ENCODE measurements at regions not wholly inside any gene's neighbourhood (a gene's known extent, or its start where the extent isn't known, plus 50 kb on each side); places are given as distances from the start of the nearest gene placed in this dataset.

GRCh38 chr5:2442496-2443354 is 308.8 kb downstream of the IRX2 start:
- DNase-seq (ENCODE audit: low read depth in 2 of 2) = no peak

DNA sequence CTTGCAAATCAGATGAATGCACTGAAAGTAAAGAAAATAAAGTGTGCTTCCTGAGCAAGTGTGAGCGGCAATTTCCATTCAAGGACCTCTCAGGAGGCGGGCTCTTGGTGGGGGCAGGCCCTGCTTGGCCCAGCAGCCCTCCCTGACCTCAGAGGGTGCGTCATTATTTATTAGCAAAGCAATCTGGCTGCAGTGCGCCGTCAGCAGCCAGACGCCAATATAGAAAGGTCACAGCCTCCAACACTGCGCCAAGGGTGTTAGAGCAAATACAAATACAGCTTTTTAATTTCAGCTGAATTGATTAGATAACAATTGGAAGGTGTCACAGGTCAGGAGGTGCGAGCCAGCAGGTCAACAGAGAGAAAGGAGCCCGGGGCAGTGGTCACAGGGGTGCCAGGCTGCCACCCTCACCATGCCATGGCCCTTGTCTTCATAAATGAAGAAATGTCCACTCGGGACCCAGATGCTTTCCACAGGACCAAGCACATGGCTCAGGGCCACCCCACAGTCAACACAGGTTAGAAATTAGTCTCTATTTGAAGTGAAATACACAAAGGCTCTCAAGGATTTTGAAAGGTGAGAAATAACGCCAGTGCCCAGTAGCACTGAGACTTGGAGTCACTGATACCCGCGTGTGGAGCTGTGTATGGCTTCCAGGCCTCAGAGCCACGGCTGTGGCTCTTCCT is 309.8 kb downstream of the IRX2 start:
- no peak for DNase-seq (ENCODE audit: low read depth in 2 of 2)

DNA sequence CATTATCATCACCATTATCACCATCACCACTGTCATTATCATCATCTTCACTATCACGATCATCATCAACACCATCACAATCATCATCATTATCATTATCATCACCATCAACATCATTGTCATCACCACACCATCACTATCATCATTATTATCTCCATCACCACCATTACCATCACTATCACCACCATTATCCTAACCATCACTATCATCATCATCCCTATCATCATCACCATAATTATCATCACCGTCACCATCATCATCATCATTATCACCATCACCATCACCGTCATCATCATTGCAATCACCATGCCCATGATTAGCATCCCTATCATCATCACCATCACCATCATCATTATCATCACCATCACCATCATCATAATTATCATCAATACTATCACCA is 311.9 kb downstream of the IRX2 start:
- DNase-seq (ENCODE audit: low read depth in 2 of 2) = no peak

- no peak for DNase-seq (ENCODE audit: low read depth in 2 of 2)
These were observed 318.4 kb downstream of the IRX2 start for GRCh38 chr5:2433086-2433485.

GRCh38 chr5:2432076-2432920 is 319.2 kb downstream of the IRX2 start:
- DNase-seq (ENCODE audit: low read depth in 2 of 2) = no peak

- DNase-seq (ENCODE audit: low read depth in 2 of 2) = no peak
These were observed 320.9 kb downstream of the IRX2 start for GRCh38 chr5:2430606-2431005.

DNA sequence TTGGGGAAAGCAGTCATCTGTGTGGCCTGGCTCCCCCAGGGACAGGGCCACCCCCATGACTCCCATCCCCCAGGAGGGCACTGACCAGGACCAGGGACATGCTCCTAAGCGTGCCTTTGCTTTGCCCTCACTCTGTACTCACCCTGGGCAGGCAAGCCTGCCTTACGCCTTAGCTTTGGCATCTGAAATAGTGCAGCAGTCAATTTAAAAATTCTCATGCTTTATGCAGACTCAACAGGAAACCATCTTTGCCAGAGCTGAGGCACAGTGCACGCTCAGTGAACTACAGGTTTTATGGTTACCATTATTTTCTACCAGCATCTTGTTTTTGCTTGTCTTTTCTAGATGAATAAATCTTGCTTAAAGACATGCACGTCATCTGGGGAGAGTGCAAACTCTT is 323.5 kb downstream of the IRX2 start:
- no peak for DNase-seq (ENCODE audit: low read depth in 2 of 2)

DNA sequence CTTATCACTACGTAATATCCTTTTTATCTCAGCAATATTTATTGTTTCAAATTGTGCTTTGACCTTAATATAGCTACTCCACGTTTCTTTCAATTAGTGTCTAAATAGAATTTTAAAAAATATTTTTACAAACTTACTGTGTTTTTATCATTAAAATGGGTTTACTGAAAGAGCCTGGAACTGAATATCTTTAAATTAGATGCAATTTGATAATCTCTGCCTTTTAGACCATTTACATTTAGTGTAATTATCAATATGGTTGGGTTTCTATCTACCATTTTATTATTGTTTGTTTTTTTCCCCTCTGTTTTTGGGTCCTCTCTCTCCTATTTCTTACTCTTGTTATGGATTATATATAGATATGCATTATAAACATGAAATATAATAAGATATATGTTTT is 327.8 kb downstream of the IRX2 start:
- no peak for DNase-seq (ENCODE audit: low read depth in 2 of 2)

- no peak for DNase-seq (ENCODE audit: low read depth in 2 of 2)
These were observed 334.2 kb downstream of the IRX2 start for GRCh38 chr5:2417301-2417700.

DNA sequence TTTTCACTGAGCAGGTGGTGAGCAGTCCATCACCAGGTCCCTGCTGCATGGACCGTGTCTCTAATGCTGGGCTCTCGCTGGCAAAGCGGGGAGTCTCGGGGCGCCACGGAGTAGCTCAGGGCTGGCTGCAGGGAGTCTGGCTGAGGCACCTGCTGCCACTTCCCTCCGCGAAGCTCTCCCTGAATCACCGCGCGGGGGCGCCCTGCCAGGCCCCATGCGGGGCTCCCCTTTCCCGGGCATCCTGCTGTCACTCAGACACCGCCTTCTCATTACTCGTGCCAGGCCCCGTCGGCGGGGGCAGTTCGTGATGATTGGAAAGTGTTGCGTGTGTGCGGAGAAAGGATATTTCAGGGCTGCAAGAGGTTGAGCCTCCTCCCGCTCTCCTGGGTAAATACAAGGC is 335.8 kb downstream of the IRX2 start:
- no peak for DNase-seq (ENCODE audit: low read depth in 2 of 2)

DNA sequence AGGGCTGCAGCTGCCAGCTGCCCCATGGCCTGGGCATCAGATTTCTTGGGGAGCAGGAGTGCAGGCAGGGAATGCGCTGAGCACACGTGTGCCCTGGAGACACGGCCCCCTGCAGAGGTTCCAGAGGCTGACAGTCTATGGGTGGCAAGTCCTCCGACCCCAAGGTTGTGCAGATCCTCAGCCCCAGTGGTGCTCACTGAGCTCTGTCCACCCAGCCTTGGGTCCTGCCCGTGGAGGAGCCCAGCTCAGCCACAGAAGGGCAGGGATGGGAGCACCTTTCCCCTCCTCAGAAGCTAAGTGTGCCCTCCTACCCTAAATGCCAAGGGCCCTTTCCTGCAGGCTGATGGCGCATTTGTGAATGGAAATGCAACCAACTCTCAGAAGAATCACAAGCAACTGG is 341.0 kb downstream of the IRX2 start:
- DNase-seq (ENCODE audit: low read depth in 2 of 2) = no peak

DNA sequence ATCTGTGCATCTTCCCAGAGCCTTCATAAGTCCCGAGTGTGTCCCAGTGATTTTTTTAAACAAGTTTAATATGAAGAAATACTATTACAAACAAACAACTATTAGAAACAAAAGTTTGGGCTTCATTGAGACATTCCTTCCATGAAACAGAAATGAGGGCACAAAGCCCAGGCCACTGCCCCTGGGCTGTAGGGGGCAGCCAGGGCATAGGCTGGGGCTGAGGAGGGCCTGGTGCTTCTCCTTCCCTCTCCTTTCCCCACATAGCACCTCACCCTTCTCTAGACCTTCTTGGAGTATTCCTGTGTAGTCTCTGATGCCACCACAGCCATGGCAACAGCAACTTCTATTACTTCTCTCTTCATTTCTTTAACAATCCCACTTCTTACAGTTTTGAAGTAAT is 348.2 kb downstream of the IRX2 start:
- DNase-seq (ENCODE audit: low read depth in 2 of 2) = no peak

- no peak for DNase-seq (ENCODE audit: low read depth in 2 of 2)
These were observed 351.7 kb downstream of the IRX2 start for GRCh38 chr5:2399804-2400203.

DNA sequence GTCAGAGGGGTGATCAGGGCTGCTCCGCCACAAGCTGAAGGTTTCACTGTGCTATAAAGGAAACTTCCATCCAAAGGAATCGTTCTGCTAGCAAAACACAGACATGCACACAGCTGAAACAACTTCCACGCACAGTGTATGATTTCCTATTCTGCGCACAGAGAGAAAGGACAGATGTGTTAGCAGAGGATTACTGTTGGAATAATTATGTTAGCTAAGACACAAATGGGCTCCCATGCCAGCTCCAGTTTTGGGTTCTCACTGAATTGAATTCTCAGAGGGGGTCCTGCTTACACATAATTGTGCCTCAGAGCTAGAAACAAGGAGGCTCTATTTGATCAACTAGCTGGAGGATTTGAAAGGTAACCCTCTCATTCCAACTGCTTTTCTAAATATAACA is 352.4 kb downstream of the IRX2 start:
- no peak for DNase-seq (ENCODE audit: low read depth in 2 of 2)

GRCh38 chr5:2393556-2393955 is 357.9 kb downstream of the IRX2 start:
- no peak for DNase-seq (ENCODE audit: low read depth in 2 of 2)

DNA sequence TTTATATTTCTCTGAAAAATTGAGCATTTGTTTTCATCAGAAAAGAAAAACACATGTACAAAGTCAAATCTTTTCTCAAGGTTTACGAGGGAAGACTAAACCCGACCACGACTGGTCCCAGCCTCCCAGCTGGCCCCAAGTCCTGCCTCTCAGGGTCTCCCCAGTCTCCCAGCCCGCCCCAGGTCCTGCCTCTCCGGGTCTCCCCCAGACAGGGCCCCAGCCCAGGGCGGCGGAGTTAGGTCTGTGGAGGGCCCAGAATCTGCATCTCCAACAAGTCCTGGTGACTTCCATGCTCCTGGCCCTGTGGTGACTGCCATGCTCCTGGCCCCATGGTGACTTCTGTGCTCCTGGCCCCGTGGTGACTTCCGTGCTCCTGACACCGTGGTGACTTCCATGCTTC is 359.9 kb downstream of the IRX2 start:
- no peak for DNase-seq (ENCODE audit: low read depth in 2 of 2)

DNA sequence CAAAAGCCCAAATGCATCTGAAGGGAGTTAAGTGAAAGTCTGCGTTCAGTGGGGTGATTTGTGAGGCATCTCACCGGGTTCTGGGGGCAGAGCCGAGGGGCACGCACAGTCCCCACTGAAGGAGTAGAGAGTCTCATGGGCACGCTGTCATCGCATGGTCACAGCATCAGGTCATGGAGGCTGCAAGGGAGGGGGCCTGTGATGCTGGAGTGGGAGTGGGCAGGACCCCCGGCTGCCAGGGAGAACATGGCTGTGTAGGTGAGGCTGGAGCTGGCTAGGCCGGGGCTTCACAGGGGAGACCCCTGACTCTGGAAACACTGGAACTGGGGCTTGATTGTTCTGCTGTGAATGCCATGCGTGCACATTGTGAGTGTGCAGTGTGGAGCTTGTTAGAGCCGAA is 360.5 kb downstream of the IRX2 start:
- DNase-seq (ENCODE audit: low read depth in 2 of 2) = no peak

DNA sequence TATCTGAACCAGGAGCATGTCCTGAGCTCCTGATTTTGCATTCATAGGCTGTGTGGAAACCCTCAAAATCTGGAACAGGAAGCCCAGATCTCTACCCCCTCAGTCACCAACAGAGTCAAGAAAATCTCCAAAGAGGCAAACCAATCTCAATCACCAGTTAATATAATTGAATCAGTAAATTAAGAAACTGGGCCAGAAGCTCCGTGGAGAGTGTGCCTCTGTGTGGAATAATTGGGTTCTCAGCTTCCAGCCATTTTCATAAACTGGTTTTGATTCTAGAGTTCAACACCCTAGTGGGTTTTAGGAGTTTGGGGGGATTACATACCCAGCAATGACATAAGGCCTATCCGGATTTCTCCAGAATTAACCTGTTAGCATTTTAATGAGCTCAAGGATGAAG is 362.9 kb downstream of the IRX2 start:
- DNase-seq (ENCODE audit: low read depth in 2 of 2) = no peak

GRCh38 chr5:2387634-2388325 is 363.7 kb downstream of the IRX2 start:
- DNase-seq (ENCODE audit: low read depth in 2 of 2) = no peak

GRCh38 chr5:2387250-2387633 is 364.2 kb downstream of the IRX2 start:
- DNase-seq (ENCODE audit: low read depth in 2 of 2) = no peak

DNA sequence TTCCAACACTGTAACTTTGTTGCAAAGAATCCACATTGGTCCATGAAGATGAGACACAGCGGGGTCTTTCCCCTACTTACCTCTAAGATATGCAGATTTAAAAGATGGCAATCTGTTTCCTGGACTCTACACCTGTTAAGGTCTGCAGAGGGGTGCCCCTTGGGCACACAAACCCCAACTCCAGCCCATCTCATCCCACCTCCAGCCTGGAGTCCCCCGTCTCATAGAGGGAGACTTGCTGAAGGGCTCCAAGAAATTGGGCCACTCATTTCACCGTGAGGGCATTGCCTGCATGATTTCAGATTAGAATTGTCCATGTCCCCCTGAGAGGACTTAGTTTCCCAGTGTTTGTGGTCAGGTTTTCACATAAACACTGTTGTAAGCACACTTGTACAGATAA is 365.7 kb downstream of the IRX2 start:
- no peak for DNase-seq (ENCODE audit: low read depth in 2 of 2)

GRCh38 chr5:2383698-2384065 is 367.8 kb downstream of the IRX2 start:
- DNase-seq (ENCODE audit: low read depth in 2 of 2) = no peak
